ENCODE measurements at regions not wholly inside any gene's neighbourhood (a gene's known extent, or its start where the extent isn't known, plus 50 kb on each side); places are given as distances from the start of the nearest gene placed in this dataset.

DNA sequence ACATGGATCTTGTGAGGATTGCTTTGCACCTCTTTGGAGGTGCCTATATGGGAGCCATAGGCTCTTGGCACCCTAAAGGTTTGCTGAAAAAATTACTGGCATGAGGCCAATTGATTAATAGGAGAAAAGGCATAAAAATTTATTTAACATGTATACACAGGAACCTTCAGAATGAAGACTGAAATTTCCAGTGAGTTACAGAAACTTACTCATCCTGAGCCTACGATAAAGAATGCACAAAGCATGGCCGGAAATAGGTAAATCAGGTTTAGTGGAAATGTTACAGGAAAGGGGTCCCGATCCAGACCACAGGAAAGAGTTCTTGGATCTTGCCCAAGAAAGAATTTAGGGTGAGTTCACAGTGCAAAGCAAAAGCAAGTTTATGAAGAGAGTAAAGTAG, 625.3 kb downstream of the MMUT start:
- TF ChIP-seq EZH2 (IDR thresholded peaks at IDR 0.05; ENCODE audit: borderline replicate concordance, low read length) (no peak), CTCF (conservative IDR thresholded peaks at IDR 0.05 in 1 of 2, IDR thresholded peaks at IDR 0.05 in 1 of 2; ENCODE audit: extremely low read depth in 1 of 2, insufficient read depth in 1 of 2, low read depth in 1 of 2, low read length in 2 of 2) (no peak)

All from mammary epithelial cell (primary cell).